H1 (cell line): ENCODE measurements at regions not wholly inside any gene's neighbourhood (a gene's known extent, or its start where the extent isn't known, plus 50 kb on each side); places are given as distances from the start of the nearest gene placed in this dataset.

Experiments
- CTCF ChIA-PET: fragments of 300-600 bp; sonication (Branson Sonifier 250); formaldehyde crosslinking; loops from one replicate; lab custom pipeline; 2021; ENCODE audit not compliant: partially characterized antibody; lab: Charles Lee
- POLR2A ChIA-PET: fragments of 300-600 bp; sonication (Branson Sonifier 250); formaldehyde crosslinking; loops from one replicate; lab custom pipeline; 2021; ENCODE audit warnings: inconsistent platforms; ENCODE audit not compliant: partially characterized antibody; lab: Charles Lee
- DNase-seq, 2 experiments: peaks; one replicate each; pipeline versions ENCODE4 v3.0.0 to v3.0.0-alpha.2; 2010 to 2022; ENCODE audit warnings: low spot score in 2 of 2, low read depth in 1 of 2, mixed read lengths in 1 of 2
- FAIRE-seq: peaks from 2 replicates; lab custom pipeline; 2011; peaks lifted over from hg19 to GRCh38; lab: Jason Lieb, UNC
- H2AFZ ChIP-seq: 2 replicates; pipeline ENCODE4 v1.8.1; 2012; ENCODE audit warnings: low read length, inconsistent platforms
- H2AK5ac ChIP-seq: 2 replicates; pipeline ENCODE4 v1.6.1; 2013; ENCODE audit warnings: low read depth, low read length
- H2BK120ac ChIP-seq: replicated peaks from 2 replicates; pipeline ENCODE3; 2013; ENCODE audit warnings: low read depth, low read length, inconsistent platforms
- H2BK12ac ChIP-seq: 2 replicates; pipeline ENCODE4 v1.6.1; 2013; ENCODE audit warnings: low read depth, low read length
- H2BK15ac ChIP-seq: 2 replicates; pipeline ENCODE4 v1.6.1; 2013; ENCODE audit warnings: low read length
- H2BK20ac ChIP-seq: 2 replicates; pipeline ENCODE4 v1.6.1; 2013; ENCODE audit warnings: low read length
- H2BK5ac ChIP-seq: 2 replicates; pipeline ENCODE4 v1.6.1; 2013; ENCODE audit warnings: low read depth, low read length
- H3K14ac ChIP-seq: 2 replicates; pipeline ENCODE4 v1.6.1; 2013; ENCODE audit warnings: inconsistent platforms; ENCODE audit not compliant: insufficient read length
- H3K18ac ChIP-seq: 2 replicates; pipeline ENCODE4 v1.6.1; 2013; ENCODE audit warnings: low read length; ENCODE audit errors: extremely low read depth
- H3K23ac ChIP-seq: 2 replicates; pipeline ENCODE4 v1.6.1; 2013; ENCODE audit warnings: inconsistent platforms; ENCODE audit not compliant: insufficient read length
- H3K23me2 ChIP-seq: 2 replicates; pipeline ENCODE4 v1.6.1; 2013; ENCODE audit warnings: low read depth, low read length
- H3K27ac ChIP-seq: 2 replicates; pipeline ENCODE4 v1.6.1; 2011; ENCODE audit warnings: low read depth, low read length, inconsistent platforms
- H3K27me3 ChIP-seq, 4 experiments: replicated peaks in 1 of 4; 1 replicate in 1 of 4; 2 replicates in 3 of 4; pipeline versions ENCODE4 v1.6.1 to v1.8.1; 2011 to 2013; ENCODE audit warnings: low read length in 3 of 4, mild to moderate bottlenecking in 3 of 4, inconsistent platforms in 2 of 4, mixed read lengths in 2 of 4, moderate library complexity in 1 of 4; ENCODE audit not compliant: control insufficient read depth in 3 of 4, insufficient read depth in 3 of 4; ENCODE audit errors: extremely low read depth in 1 of 4
- H3K36me3 ChIP-seq, 4 experiments: 2 replicates each; pipeline versions ENCODE4 v1.6.1 to v1.8.1; 2011 to 2013; ENCODE audit warnings: mild to moderate bottlenecking in 4 of 4, low read length in 3 of 4, moderate library complexity in 2 of 4, control low read depth in 1 of 4, inconsistent platforms in 1 of 4; ENCODE audit not compliant: insufficient read depth in 4 of 4, control insufficient read depth in 2 of 4
- H3K4ac ChIP-seq: replicated peaks from 2 replicates; pipeline ENCODE3; 2013; ENCODE audit warnings: low read length, low read depth, mixed read lengths, inconsistent platforms; ENCODE audit not compliant: insufficient read length
- H3K4me1 ChIP-seq, 4 experiments: replicated peaks in 1 of 4; 1 replicate in 1 of 4; 2 replicates in 3 of 4; pipeline versions ENCODE4 v1.6.1 to v1.8.1; 2011 to 2013; ENCODE audit warnings: low read length in 3 of 4, inconsistent platforms in 2 of 4, mixed read lengths in 1 of 4; ENCODE audit not compliant: insufficient read depth in 4 of 4, control insufficient read depth in 3 of 4
- H3K4me2 ChIP-seq, 2 experiments: 2 replicates each; pipeline versions ENCODE4 v1.6.1 to v1.8.1; 2011 to 2013; ENCODE audit warnings: low read depth in 2 of 2, low read length in 2 of 2, control low read depth in 1 of 2, inconsistent platforms in 1 of 2, mild to moderate bottlenecking in 1 of 2; ENCODE audit not compliant: insufficient read depth in 1 of 2
- H3K4me3 ChIP-seq, 4 experiments: fragments of 200-600, 300-600 bp in 1 of 4; sonication (generic), shearing (Covaris generic), sonication (Bioruptor Twin) in 1 of 4; 2 replicates each; pipeline versions ENCODE4 v1.5.1 to v1.8.1; 2011 to 2016; ENCODE audit warnings: low read length in 4 of 4, low read depth in 3 of 4, control low read depth in 2 of 4, inconsistent platforms in 2 of 4, mild to moderate bottlenecking in 2 of 4, mixed read lengths in 1 of 4, moderate library complexity in 1 of 4; ENCODE audit not compliant: insufficient read depth in 2 of 4; ENCODE audit errors: extremely low read depth in 1 of 4
- H3K56ac ChIP-seq: replicated peaks from 2 replicates; pipeline ENCODE3; 2013; ENCODE audit warnings: low read depth, mild to moderate bottlenecking, mixed read lengths, low read length, inconsistent platforms; ENCODE audit not compliant: insufficient read length
- H3K79me1 ChIP-seq: 2 replicates; pipeline ENCODE4 v1.6.1; 2013; ENCODE audit warnings: low read depth, low read length, control low read depth
- H3K79me2 ChIP-seq, 2 experiments: 2 replicates each; pipeline versions ENCODE4 v1.6.1 to v1.8.1; 2012 to 2013; ENCODE audit warnings: low read length in 2 of 2, mild to moderate bottlenecking in 2 of 2, inconsistent platforms in 1 of 2; ENCODE audit not compliant: insufficient read depth in 2 of 2, control insufficient read depth in 1 of 2
- H3K9ac ChIP-seq, 4 experiments: replicated peaks in 1 of 4; 1 replicate in 1 of 4; 2 replicates in 3 of 4; pipeline versions ENCODE4 v1.6.1 to v1.8.1; 2011 to 2013; ENCODE audit warnings: low read depth in 3 of 4, low read length in 3 of 4, control low read depth in 2 of 4, mild to moderate bottlenecking in 2 of 4, moderate library complexity in 2 of 4, inconsistent platforms in 1 of 4; ENCODE audit errors: extremely low read depth in 1 of 4
- H3K9me3 ChIP-seq, 2 experiments: 2 replicates each; pipeline versions ENCODE4 v1.6.1 to v1.8.1; 2012 to 2013; ENCODE audit warnings: mild to moderate bottlenecking in 2 of 2, moderate library complexity in 2 of 2, control low read depth in 1 of 2, inconsistent platforms in 1 of 2, low read depth in 1 of 2, low read length in 1 of 2, mixed read lengths in 1 of 2; ENCODE audit not compliant: insufficient read depth in 2 of 2
- H4K20me1 ChIP-seq, 2 experiments: replicated peaks in 1 of 2; 2 replicates each; pipeline versions ENCODE3 to v1.8.1; 2011 to 2013; ENCODE audit warnings: inconsistent platforms in 2 of 2, low read length in 2 of 2, mild to moderate bottlenecking in 1 of 2; ENCODE audit not compliant: insufficient read depth in 2 of 2, control insufficient read depth in 1 of 2
- H4K5ac ChIP-seq: 2 replicates; pipeline ENCODE4 v1.6.1; 2013; ENCODE audit warnings: low read length, low read depth, mixed read lengths, inconsistent platforms; ENCODE audit not compliant: insufficient read length
- H4K8ac ChIP-seq: 2 replicates; pipeline ENCODE4 v1.8.0; 2013; ENCODE audit warnings: mild to moderate bottlenecking, moderate library complexity, low read length, inconsistent platforms; ENCODE audit not compliant: insufficient read depth; ENCODE audit errors: extremely low read depth
- H4K91ac ChIP-seq: replicated peaks from 2 replicates; pipeline ENCODE3; 2013; ENCODE audit warnings: low read length, mixed read lengths, inconsistent platforms; ENCODE audit not compliant: insufficient read length
- NRF1 ChIP-seq: IDR thresholded peaks from 2 replicates; pipeline ENCODE4 v1.6.1; 2011; ENCODE audit warnings: mild to moderate bottlenecking, low read depth, low read length, improper control_type of control experiment
- WGBS, 2 experiments: shearing (Covaris generic) in 1 of 2; methylation state at CpG; one replicate each; pipeline versions ENCODE4 v1.1.6 to v1.1.7; 2013 to 2015; ENCODE audit warnings: low lambda C conversion rate in 2 of 2, mixed read lengths in 2 of 2, inconsistent platforms in 1 of 2, low coverage in 1 of 2, missing lambda C conversion rate in 1 of 2; ENCODE audit not compliant: insufficient replicate concordance in 2 of 2, insufficient coverage in 1 of 2, insufficient read length in 1 of 2; ENCODE audit errors: extremely low coverage in 1 of 2, missing lambda C conversion rate in 1 of 2; 5-methylcytosine and 5-hydroxymethylcytosine counted together
- TF ChIP-seq, protein P1 (sequence below): IDR thresholded peaks from 2 replicates; pipeline ENCODE4 v1.6.1; 2012; ENCODE audit warnings: low read length, inconsistent platforms

DNA sequence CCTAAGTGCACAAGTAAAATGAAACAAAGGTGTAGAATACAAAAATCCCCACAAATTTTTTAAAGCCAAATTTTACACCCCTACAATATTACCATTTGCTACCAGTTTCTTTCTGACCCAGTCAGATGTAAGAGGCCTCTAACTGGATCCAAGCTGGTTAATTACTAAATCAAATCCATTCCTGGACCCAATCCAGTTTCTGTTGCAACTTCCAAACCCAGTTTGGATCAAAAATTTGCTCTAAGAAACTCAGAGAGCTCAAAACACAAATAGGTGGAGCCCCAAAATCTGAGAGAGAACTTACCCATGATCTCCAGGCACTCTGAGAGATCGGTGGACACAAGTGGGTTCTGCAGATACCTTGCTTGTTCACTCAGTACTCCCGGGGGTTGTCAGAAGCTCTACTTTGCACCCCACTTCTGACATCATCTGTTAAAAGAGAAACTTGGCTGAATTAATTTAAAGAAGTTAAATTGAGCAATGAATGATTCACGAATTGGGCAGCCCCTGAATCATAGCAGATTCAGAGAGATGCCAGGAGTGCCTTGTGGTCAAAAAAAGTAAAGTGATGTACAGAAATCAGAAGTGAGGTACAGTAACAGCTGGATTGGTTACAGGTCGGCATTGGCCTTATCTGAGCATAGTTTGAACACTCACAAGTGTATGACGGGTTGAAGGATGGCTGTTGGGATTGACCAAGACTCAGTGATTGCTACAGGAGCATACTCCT lies 448.0 kb downstream of the KCNT2 start:
- Histone ChIP-seq H3K14ac (no peak overlapping the region), H3K4me1 (no peaks in the 10 kb centered on the region), H3K18ac (no peak overlapping the region), H3K36me3 (no peaks in the 10 kb centered on the region), H2BK20ac (no peak overlapping the region), H3K4me3 (no peak overlapping the region), H3K27me3 (no peaks in the 10 kb centered on the region), H4K20me1 (no peaks in the 10 kb centered on the region), H2BK15ac (no peak overlapping the region), H4K8ac (no peak overlapping the region), H2AFZ (no peak overlapping the region), H3K9me3 (no peaks in the 10 kb centered on the region), H4K91ac (no peak overlapping the region), H3K23me2 (no peaks in the 10 kb centered on the region), H3K4ac (no peak overlapping the region), H3K56ac (no peak overlapping the region), H3K4me2 (no peak overlapping the region), H3K23ac (no peak overlapping the region), H4K5ac (no peak overlapping the region), H3K79me2 (no peaks in the 10 kb centered on the region), H3K9ac (no peak overlapping the region), H2AK5ac (no peak overlapping the region), H2BK12ac (no peak overlapping the region), H2BK120ac (no peak overlapping the region), H2BK5ac (no peak overlapping the region), H3K79me1 (no peaks in the 10 kb centered on the region), H3K27ac (no peak overlapping the region)
- FAIRE-seq, result no peak
- ChIA-PET CTCF (interaction anchor here (0.5 to 1.7 kb wide), 4 partner anchors 12 to 1194 kb away, joined by 3 to 7 read pairs (median 4); no protein-coding TSS in a partner anchor), POLR2A (no interaction called here)
- 82% methylated on average over 5 of the region's 5 CpGs; no CpG with 5 or more reads in 1 of the 2 experiments for WGBS, 2 experiments
- DNase-seq, result no peak
- no peak for TF ChIP-seq NRF1
- TF ChIP-seq, protein P1, sequence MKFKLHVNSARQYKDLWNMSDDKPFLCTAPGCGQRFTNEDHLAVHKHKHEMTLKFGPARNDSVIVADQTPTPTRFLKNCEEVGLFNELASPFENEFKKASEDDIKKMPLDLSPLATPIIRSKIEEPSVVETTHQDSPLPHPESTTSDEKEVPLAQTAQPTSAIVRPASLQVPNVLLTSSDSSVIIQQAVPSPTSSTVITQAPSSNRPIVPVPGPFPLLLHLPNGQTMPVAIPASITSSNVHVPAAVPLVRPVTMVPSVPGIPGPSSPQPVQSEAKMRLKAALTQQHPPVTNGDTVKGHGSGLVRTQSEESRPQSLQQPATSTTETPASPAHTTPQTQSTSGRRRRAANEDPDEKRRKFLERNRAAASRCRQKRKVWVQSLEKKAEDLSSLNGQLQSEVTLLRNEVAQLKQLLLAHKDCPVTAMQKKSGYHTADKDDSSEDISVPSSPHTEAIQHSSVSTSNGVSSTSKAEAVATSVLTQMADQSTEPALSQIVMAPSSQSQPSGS, result no peak
